GM06990 (cell line): ENCODE measurements at regions not wholly inside any gene's neighbourhood (a gene's known extent, or its start where the extent isn't known, plus 50 kb on each side); places are given as distances from the start of the nearest gene placed in this dataset.
"Not testable (repeated sequence)": the region's sequence is repeated elsewhere in the genome, so short reads cannot be mapped to it uniquely, and the experiment has no call there.

Source experiments
- DNase-seq: peaks from one replicate; pipeline ENCODE4 v3.0.0-alpha.2; 2011; ENCODE audit not compliant: insufficient read length; ENCODE audit errors: extremely low read depth
- H3K27me3 ChIP-seq: replicated peaks from 2 replicates; pipeline ENCODE4 v1.6.0; 2011; ENCODE audit warnings: low read length; ENCODE audit not compliant: control insufficient read depth, insufficient read depth
- H3K36me3 ChIP-seq: 2 replicates; pipeline ENCODE4 v1.5.1; 2011; ENCODE audit warnings: low read length; ENCODE audit not compliant: control insufficient read depth, insufficient read depth
- H3K4me3 ChIP-seq: replicated peaks from 2 replicates; pipeline ENCODE4 v1.5.1; 2011; ENCODE audit warnings: low read depth, mild to moderate bottlenecking, control low read depth, low read length
- TF ChIP-seq, protein P1 (sequence below): IDR thresholded peaks from 2 replicates; pipeline ENCODE4 v1.5.1; 2011; ENCODE audit warnings: low read length, control low read depth, mild to moderate bottlenecking, inconsistent platforms; ENCODE audit not compliant: insufficient read depth, poor library complexity, severe bottlenecking

DNA sequence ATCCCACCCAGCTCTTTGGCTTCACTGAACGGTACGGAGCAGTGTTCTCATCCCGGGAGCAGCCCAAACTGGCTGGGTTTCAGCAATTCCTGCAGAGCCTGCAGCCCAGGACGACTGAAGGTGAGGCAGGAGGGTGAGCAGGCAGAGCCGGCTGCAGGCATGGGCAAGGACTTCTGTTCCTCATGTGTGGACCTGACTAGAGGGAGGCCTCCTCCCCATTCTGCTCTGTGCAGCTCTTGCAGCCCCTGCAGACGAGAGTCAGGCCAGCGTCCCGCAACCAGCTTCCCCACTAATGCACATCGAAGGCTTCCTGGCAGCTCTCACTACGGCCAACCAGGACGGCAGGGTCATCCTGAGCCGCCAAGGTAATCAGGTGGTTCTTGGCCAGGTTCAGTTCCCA lies 97.8 kb upstream of the PZP start:
- H3K27me3 ChIP-seq, H3K36me3 ChIP-seq, DNase-seq, H3K4me3 ChIP-seq: not testable (repeated sequence)

DNA sequence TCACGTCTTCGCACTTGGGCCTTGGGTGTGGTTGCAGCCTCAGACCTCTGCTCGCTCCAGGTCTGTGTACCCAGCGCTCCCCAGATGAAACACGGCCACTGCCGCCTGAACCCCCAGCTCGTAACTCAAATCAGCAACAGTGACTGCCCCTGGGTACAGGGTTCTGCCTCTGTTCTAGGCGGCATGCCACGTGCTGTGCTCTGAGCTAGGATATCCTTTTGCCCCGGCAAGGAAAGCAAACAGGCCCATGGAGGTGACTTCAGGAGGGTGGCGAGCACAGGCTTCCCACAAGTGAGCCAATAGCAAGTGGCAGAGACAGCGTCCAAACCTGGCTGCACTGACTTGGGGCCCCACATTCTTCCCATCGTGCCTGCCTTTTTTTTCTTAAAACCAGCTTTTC lies 96.3 kb upstream of the PZP start:
- not testable (repeated sequence) for H3K36me3 ChIP-seq, H3K27me3 ChIP-seq, DNase-seq, H3K4me3 ChIP-seq

DNA sequence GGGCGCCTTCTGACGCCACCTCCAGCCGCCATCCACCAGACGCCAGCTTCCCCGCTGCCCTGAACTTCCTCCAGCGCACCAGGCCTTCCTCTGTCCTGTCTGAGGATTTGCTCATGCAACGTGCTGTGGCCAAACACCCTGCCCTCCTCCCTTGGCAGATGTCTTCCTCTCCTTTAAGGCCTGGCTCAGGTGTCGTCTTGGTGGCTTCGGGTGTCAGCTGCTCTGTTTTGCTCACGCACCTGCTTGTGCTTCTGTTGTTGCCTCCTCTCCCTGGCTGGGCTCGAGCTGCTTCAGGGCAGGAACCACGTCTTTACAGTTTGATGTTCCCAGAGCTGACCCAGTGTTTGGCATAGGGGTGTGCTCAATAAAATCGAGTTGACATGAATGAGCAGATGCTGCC lies 87.7 kb upstream of the PZP start:
- not testable (repeated sequence) for DNase-seq, H3K36me3 ChIP-seq, H3K4me3 ChIP-seq, H3K27me3 ChIP-seq

DNA sequence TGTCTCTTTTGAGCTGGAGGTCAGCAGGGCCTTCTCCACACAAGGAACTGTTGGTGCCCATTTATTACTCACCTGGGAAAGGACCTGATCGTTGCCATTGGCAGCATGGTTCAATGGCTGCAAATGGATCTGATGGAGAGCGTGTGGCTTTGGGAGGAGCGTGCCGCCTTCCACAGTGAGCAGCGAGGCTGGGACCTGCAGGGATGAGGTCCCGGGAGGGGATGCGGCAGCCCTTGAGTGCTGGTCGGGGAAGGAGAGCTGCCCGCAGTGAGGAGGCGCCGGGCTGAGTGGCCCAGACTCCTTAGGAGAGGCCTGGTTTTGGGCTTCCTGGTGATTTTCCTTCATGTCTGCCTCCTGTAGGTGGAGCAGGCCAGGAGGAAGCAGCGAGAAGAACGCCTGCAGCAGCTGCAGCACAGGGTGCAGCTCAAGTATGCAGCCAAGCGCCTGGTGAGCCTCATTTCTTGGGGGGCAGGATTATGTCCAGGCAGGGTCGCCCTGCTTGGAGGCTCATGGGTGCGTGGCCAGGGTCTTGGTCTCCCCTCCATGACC lies 86.0 kb upstream of the PZP start:
- not testable (repeated sequence) for DNase-seq, H3K4me3 ChIP-seq, H3K36me3 ChIP-seq, H3K27me3 ChIP-seq

DNA sequence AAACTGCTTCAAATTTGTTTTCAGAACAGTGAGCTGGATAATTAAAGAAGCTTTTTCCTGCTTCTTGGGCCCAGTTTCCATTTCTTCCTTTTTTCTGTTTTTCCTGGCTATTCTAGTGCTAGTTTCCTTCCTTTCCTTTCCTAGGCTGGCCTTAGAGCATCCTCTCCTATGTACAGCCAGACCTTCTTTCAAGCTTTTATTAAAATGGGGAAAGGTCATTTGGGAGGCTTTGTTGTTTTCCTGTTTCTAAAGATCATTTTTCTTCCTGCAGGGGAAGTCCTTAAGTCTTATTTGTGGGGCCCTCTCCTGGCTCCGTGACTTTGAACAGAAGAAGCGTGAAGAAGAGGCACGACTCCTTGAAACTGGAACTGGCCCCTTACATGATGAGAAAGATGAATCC lies 85.2 kb upstream of the PZP start:
- not testable (repeated sequence) for H3K36me3 ChIP-seq, H3K27me3 ChIP-seq, H3K4me3 ChIP-seq, DNase-seq

DNA sequence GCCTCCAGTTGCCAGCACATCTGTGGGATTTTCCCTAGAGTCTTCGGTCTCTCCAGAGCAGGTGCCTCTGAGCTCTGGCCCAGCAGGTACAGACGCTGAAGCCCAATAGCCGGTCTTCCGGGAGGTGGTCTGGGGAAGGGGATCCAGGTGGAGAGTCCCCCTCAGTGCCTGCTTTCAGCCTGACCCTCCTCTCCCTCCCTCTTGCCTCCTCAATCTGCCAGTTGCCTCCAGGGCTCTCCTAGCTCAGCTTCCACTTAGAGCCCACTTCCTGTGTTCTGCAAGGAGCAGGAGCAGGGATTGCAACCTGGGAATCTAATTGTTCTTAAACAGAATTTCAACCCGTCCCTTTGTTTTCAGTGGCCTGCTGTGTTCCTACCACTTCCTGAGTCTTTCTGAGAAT lies 81.8 kb upstream of the PZP start:
- H3K27me3 ChIP-seq, H3K36me3 ChIP-seq: not testable (repeated sequence)

DNA sequence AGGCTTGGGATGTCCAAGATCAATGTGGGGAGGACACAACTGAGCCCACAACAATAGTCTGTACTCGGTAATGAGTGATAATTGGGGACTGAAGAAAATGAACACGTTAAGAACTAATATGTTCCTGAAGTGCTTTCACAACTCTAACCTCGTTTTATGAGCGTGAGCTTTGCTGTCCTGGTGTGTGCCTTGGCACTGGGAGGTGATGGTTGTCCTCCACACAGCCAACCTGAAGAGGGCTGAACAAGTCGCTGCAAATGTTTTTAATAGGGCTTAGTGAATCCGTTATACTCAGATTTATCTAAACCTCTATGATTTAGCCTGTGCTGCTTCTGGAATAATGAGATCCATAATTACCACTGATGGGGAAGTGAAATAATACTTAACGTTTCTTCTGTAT lies 76.5 kb upstream of the PZP start:
- DNase-seq, H3K36me3 ChIP-seq: not testable (repeated sequence)
- peak overlapping the region; percentile 58 for H3K4me3 ChIP-seq

More for the DNA sequence above, 81.8 kb upstream of the PZP start:
- H3K4me3 ChIP-seq, DNase-seq: not testable (repeated sequence)

DNA sequence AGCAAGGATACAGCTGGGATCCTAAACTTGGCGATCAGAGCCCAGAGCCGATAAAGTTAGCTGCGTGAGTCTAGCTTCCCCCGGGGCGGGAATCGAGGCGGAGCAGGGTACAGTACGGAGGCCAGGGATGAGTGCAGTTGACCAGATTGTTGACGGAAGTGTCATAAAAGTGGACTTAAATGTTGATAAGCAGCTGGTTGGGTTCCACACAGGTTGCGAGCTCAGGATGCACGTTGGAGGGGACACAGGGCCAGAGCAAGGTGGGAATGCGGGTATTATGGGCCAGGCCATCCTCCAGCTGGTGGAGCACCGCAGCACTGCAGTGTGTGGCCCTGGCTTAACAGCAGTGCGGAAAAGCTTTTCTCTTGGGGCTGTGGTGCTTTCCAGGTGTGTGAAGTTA lies 76.0 kb upstream of the PZP start:
- peak overlapping the region; percentile 58 for H3K4me3 ChIP-seq
- H3K27me3 ChIP-seq, H3K36me3 ChIP-seq: not testable (repeated sequence)
- DNase-seq = peak; percentile 10

More for the DNA sequence above, 76.5 kb upstream of the PZP start:
- H3K27me3 ChIP-seq = not testable (repeated sequence)

DNA sequence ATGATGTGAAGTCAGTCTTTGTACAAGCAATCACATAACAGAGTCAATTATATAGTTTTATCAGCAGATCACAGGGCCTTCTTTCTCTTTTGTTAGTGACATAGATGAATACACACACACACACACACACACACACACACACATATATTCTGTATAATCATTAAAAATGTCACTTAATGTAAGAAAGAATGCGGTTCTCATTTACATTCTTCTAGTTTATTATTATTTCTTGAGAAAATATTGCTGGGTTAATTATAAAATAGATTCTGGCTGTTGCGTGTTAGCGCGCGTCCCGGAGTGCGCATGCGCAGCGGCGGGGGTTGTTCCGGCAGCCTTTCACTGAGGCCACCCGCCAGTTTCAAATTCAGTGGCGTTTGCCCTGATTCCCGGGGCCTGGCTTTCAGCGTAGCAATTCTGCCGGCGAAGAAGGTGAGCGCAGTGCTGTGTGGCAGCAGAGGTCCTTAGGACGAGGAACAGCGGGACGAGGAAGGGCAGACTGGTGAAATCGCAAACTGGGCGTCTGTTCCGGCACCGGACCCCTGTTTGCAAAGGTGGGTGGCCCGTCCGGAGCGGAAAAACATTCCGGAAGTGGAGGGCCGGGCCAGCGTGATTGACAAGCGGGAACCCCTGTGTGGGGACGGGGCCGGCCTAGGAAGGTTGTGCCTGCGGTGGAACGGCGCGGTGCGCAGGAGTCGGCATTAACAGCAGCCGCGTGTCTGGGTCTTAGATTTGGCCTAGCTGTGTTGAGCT lies 75.3 kb upstream of the PZP start:
- peak overlapping the region; percentile 60 for H3K4me3 ChIP-seq
- not testable (repeated sequence) for H3K27me3 ChIP-seq, H3K36me3 ChIP-seq
- peak; percentile 82 for DNase-seq

DNA sequence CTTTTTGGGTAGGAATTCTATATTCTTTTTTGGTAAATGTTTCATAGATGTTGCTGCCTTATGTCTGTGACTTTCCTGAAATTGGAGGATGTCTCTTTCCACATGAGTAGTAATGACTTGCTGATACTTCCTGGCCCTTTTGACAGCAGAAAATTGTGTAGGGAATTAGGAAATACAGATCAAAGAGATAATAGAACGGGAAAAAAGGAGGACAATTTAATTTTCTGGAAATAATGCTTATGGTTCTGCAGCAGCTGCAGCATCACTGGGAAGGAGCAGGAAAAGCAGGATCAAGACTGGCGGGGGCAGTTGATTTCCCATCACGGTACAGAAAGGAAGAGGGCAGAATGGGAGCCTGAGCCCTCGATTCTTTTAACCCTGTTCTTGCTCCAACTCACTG lies 68.8 kb upstream of the PZP start:
- DNase-seq = no peak
- TF ChIP-seq, protein P1, sequence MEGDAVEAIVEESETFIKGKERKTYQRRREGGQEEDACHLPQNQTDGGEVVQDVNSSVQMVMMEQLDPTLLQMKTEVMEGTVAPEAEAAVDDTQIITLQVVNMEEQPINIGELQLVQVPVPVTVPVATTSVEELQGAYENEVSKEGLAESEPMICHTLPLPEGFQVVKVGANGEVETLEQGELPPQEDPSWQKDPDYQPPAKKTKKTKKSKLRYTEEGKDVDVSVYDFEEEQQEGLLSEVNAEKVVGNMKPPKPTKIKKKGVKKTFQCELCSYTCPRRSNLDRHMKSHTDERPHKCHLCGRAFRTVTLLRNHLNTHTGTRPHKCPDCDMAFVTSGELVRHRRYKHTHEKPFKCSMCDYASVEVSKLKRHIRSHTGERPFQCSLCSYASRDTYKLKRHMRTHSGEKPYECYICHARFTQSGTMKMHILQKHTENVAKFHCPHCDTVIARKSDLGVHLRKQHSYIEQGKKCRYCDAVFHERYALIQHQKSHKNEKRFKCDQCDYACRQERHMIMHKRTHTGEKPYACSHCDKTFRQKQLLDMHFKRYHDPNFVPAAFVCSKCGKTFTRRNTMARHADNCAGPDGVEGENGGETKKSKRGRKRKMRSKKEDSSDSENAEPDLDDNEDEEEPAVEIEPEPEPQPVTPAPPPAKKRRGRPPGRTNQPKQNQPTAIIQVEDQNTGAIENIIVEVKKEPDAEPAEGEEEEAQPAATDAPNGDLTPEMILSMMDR = no peak
- Histone ChIP-seq H3K36me3 (no peaks in the 10 kb centered on the region), H3K27me3 (no peaks in the 10 kb centered on the region), H3K4me3 (no peak overlapping the region)
